ENCODE measurements at regions not wholly inside any gene's neighbourhood (a gene's known extent, or its start where the extent isn't known, plus 50 kb on each side); places are given as distances from the start of the nearest gene placed in this dataset.

DNA sequence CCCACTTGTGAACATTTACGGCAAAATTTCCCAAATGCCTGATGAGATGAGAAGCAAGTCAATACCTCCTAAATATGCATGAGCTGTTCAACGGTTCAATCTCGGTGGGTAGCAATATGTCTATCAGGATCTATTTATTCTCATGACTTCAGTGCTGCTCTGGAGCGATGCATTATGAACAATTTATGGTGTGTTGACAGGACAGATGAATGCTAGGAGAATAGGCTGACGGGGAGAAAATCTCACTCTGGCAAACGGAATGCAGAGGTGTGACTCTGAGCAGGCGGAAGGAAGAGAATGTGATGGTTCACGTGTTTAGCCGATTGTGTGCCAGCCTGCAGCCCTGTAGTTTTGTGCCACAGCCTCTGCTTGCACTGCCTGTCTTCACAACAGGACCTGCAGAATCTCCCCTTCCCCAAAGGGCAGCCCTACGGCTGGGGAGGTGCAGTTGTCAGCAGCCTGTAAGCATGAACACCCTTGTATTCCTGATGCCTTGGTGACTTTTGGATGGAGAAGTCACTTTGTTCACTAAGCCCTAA is 345.2 kb downstream of the PHKB start:
- Histone ChIP-seq H3K9me3 (ENCODE audit: insufficient read depth, low read depth, low read length) (peaks cover 1% of the 10 kb centered on the region), H3K36me3 (ENCODE audit: control insufficient read depth in 1 of 2, insufficient read depth in 2 of 2, low read length in 2 of 2) (no peaks in the 10 kb centered on the region), H3K23ac (ENCODE audit: low read length) (no peak overlapping the region), H3K9ac (ENCODE audit: low read length) (peak overlapping the region; percentile 8), H3K4me1 (ENCODE audit: control insufficient read depth in 1 of 2, insufficient read depth in 2 of 2, low read length in 2 of 2) (no peaks in the 10 kb centered on the region), H2AFZ (ENCODE audit: insufficient read depth, low read length, poor library complexity) (no peak overlapping the region), H2BK120ac (ENCODE audit: insufficient read depth, low read length, poor library complexity) (no peak overlapping the region), H3K4me2 (ENCODE audit: low read length) (no peak overlapping the region), H3K4me3 (ENCODE audit: low read depth, low read length) (peak overlapping the region; percentile 28), H3K79me1 (ENCODE audit: low read length) (no peaks in the 10 kb centered on the region), H2BK5ac (ENCODE audit: low read depth, low read length, poor library complexity) (no peak overlapping the region), H3K14ac (ENCODE audit: low read length) (no peak overlapping the region), H3K4ac (ENCODE audit: low read depth, low read length) (no peak overlapping the region), H2AK5ac (ENCODE audit: low read length) (no peak overlapping the region), H3K18ac (ENCODE audit: low read length) (no peak overlapping the region), H3K27me3 (ENCODE audit: insufficient read depth, low read length) (no peaks in the 10 kb centered on the region), H3K27ac (ENCODE audit: low read depth, low read length) (no peak overlapping the region), H4K8ac (ENCODE audit: low read depth, low read length) (no peak overlapping the region), H3K79me2 (ENCODE audit: control insufficient read depth, insufficient read depth, low read length, poor library complexity) (no peaks in the 10 kb centered on the region), H4K12ac (ENCODE audit: low read depth, low read length) (no peak overlapping the region), H2BK12ac (ENCODE audit: low read length) (no peak overlapping the region), H4K91ac (ENCODE audit: low read depth, low read length) (no peak overlapping the region)
- WGBS (ENCODE audit: extremely low coverage, insufficient coverage, insufficient read length) = no CpG with 5 or more reads among the region's 10 CpGs
- no peak for DNase-seq

DNA sequence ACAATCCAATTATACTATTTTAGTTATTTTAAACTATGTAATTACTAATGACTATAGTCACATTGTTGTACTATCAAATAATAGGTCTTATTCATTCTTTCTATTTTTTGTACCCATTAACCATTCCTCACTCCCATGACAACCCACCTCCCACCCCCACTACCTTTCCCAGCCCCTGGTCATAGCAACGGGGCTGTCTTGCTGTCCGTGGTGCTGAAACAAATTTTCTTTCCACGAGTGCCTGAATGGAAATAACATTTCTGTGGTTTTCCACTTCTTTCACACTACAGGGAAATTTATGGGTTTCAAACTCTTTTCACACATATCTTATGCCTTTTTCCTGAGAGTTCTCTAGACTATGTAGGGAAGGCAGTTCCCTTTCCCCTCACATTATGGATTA is 326.6 kb downstream of the PHKB start:
- Histone ChIP-seq H4K12ac (ENCODE audit: low read depth, low read length) (no peak overlapping the region), H3K9ac (ENCODE audit: low read length) (no peak overlapping the region), H3K4me1 (ENCODE audit: control insufficient read depth in 1 of 2, insufficient read depth in 2 of 2, low read length in 2 of 2) (no peaks in the 10 kb centered on the region), H3K9me3 (ENCODE audit: insufficient read depth, low read depth, low read length) (peaks cover 6% of the 10 kb centered on the region), H4K8ac (ENCODE audit: low read depth, low read length) (no peak overlapping the region), H2AFZ (ENCODE audit: insufficient read depth, low read length, poor library complexity) (no peak overlapping the region), H3K14ac (ENCODE audit: low read length) (no peak overlapping the region), H3K4me2 (ENCODE audit: low read length) (no peak overlapping the region), H2BK5ac (ENCODE audit: low read depth, low read length, poor library complexity) (no peak overlapping the region), H3K23ac (ENCODE audit: low read length) (no peak overlapping the region), H3K36me3 (ENCODE audit: control insufficient read depth in 1 of 2, insufficient read depth in 2 of 2, low read length in 2 of 2) (no peaks in the 10 kb centered on the region), H3K27me3 (ENCODE audit: insufficient read depth, low read length) (no peaks in the 10 kb centered on the region), H2BK12ac (ENCODE audit: low read length) (no peak overlapping the region), H3K79me1 (ENCODE audit: low read length) (no peaks in the 10 kb centered on the region), H3K4ac (ENCODE audit: low read depth, low read length) (no peak overlapping the region), H2AK5ac (ENCODE audit: low read length) (no peak overlapping the region), H3K27ac (ENCODE audit: low read depth, low read length) (no peak overlapping the region), H3K4me3 (ENCODE audit: low read depth, low read length) (no peak overlapping the region), H4K91ac (ENCODE audit: low read depth, low read length) (no peak overlapping the region), H3K18ac (ENCODE audit: low read length) (no peak overlapping the region), H3K79me2 (ENCODE audit: control insufficient read depth, insufficient read depth, low read length, poor library complexity) (no peaks in the 10 kb centered on the region), H2BK120ac (ENCODE audit: insufficient read depth, low read length, poor library complexity) (no peak overlapping the region)
- WGBS (ENCODE audit: extremely low coverage, insufficient coverage, insufficient read length) = no CpG with 5 or more reads among the region's 3 CpGs
- peak in 1 of 2 donors; percentile 5 for DNase-seq

DNA sequence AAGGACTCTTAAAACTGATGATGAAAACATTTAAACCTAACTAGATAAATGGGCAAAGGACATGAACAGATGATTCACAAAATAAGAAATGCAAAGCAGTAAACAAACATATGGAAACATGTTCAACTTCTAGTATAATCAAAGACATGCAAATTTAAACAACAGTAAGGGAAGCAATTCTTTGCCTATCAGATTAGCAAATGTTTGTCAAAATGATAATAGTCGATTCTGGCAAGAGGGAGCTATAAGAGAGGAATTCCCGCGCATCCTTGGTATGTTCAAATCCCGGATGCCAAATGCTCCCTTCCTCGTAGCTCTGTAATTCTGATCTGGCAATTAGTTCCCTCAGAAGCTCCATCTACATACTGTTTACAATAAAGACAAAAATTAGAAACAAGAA is 320.5 kb downstream of the PHKB start:
- Histone ChIP-seq H4K12ac (ENCODE audit: low read depth, low read length) (no peak overlapping the region), H3K79me1 (ENCODE audit: low read length) (no peaks in the 10 kb centered on the region), H2AFZ (ENCODE audit: insufficient read depth, low read length, poor library complexity) (no peak overlapping the region), H3K4me3 (ENCODE audit: low read depth, low read length) (no peak overlapping the region), H2BK12ac (ENCODE audit: low read length) (no peak overlapping the region), H4K91ac (ENCODE audit: low read depth, low read length) (no peak overlapping the region), H4K8ac (ENCODE audit: low read depth, low read length) (no peak overlapping the region), H3K27me3 (ENCODE audit: insufficient read depth, low read length) (no peaks in the 10 kb centered on the region), H3K23ac (ENCODE audit: low read length) (no peak overlapping the region), H3K4me1 (ENCODE audit: control insufficient read depth in 1 of 2, insufficient read depth in 2 of 2, low read length in 2 of 2) (no peaks in the 10 kb centered on the region), H3K4me2 (ENCODE audit: low read length) (no peak overlapping the region), H2BK5ac (ENCODE audit: low read depth, low read length, poor library complexity) (no peak overlapping the region), H3K36me3 (ENCODE audit: control insufficient read depth in 1 of 2, insufficient read depth in 2 of 2, low read length in 2 of 2) (no peaks in the 10 kb centered on the region), H3K14ac (ENCODE audit: low read length) (no peak overlapping the region), H2AK5ac (ENCODE audit: low read length) (no peak overlapping the region), H3K79me2 (ENCODE audit: control insufficient read depth, insufficient read depth, low read length, poor library complexity) (no peaks in the 10 kb centered on the region), H3K4ac (ENCODE audit: low read depth, low read length) (no peak overlapping the region), H2BK120ac (ENCODE audit: insufficient read depth, low read length, poor library complexity) (no peak overlapping the region), H3K27ac (ENCODE audit: low read depth, low read length) (no peak overlapping the region), H3K18ac (ENCODE audit: low read length) (no peak overlapping the region), H3K9me3 (ENCODE audit: insufficient read depth, low read depth, low read length) (no peaks in the 10 kb centered on the region), H3K9ac (ENCODE audit: low read length) (no peak overlapping the region)
- DNase-seq = no peak
- WGBS (ENCODE audit: extremely low coverage, insufficient coverage, insufficient read length) = no CpG with 5 or more reads among the region's 5 CpGs

DNA sequence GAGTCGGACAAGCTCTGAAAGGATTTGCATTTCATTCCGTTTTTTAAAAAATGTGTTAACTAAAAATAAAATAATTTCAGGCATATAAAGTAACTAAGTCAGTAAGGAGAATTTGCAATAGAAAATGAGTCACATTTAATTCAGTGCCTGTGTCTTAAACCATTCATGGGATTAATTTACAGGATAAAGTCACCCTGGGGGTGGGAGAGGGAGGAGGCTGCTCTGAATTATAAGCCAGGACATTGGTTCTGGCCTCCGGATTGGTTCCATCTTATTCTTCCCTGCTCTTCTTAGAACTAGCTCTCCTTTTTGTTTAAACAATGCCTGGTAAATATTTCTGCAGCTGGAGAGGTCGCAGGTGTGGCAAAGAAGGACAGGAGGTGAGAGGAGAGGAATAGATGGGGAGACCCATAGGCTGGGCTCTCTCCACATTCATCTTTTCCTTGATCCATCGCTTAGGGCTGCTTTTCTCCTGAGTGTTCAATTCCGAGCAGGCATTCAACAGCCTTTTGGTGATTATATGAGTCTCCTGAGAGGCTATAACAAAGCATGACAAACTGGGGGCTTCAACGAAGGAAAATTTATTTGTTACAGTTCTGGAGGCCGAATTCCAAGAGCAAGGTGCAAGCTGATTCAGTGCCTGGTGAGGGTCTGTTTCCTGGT is 319.2 kb downstream of the PHKB start:
- Histone ChIP-seq H3K4me2 (ENCODE audit: low read length) (no peak overlapping the region), H3K9ac (ENCODE audit: low read length) (no peak overlapping the region), H3K79me1 (ENCODE audit: low read length) (no peaks in the 10 kb centered on the region), H3K36me3 (ENCODE audit: control insufficient read depth in 1 of 2, insufficient read depth in 2 of 2, low read length in 2 of 2) (no peaks in the 10 kb centered on the region), H3K18ac (ENCODE audit: low read length) (no peak overlapping the region), H4K91ac (ENCODE audit: low read depth, low read length) (no peak overlapping the region), H3K79me2 (ENCODE audit: control insufficient read depth, insufficient read depth, low read length, poor library complexity) (no peaks in the 10 kb centered on the region), H3K14ac (ENCODE audit: low read length) (no peak overlapping the region), H3K27me3 (ENCODE audit: insufficient read depth, low read length) (no peaks in the 10 kb centered on the region), H3K4me1 (ENCODE audit: control insufficient read depth in 1 of 2, insufficient read depth in 2 of 2, low read length in 2 of 2) (no peaks in the 10 kb centered on the region), H3K27ac (ENCODE audit: low read depth, low read length) (no peak overlapping the region), H2BK12ac (ENCODE audit: low read length) (no peak overlapping the region), H2AK5ac (ENCODE audit: low read length) (no peak overlapping the region), H3K23ac (ENCODE audit: low read length) (no peak overlapping the region), H2AFZ (ENCODE audit: insufficient read depth, low read length, poor library complexity) (no peak overlapping the region), H2BK120ac (ENCODE audit: insufficient read depth, low read length, poor library complexity) (no peak overlapping the region), H3K4me3 (ENCODE audit: low read depth, low read length) (no peak overlapping the region), H3K9me3 (ENCODE audit: insufficient read depth, low read depth, low read length) (no peaks in the 10 kb centered on the region), H4K12ac (ENCODE audit: low read depth, low read length) (no peak overlapping the region), H2BK5ac (ENCODE audit: low read depth, low read length, poor library complexity) (no peak overlapping the region), H4K8ac (ENCODE audit: low read depth, low read length) (no peak overlapping the region), H3K4ac (ENCODE audit: low read depth, low read length) (no peak overlapping the region)
- no peak for DNase-seq
- WGBS (ENCODE audit: extremely low coverage, insufficient coverage, insufficient read length) = no CpG with 5 or more reads among the region's 8 CpGs

All from trophoblast cell (in vitro differentiated cells and primary cell).